OCI-LY3 (cell line): ENCODE measurements at regions not wholly inside any gene's neighbourhood (a gene's known extent, or its start where the extent isn't known, plus 50 kb on each side); places are given as distances from the start of the nearest gene placed in this dataset.
"Not testable (repeated sequence)": the region's sequence is repeated elsewhere in the genome, so short reads cannot be mapped to it uniquely, and the experiment has no call there.

Source experiments
- H2AFZ ChIP-seq: fragments of 200-600, 300-600 bp; shearing (Covaris generic); 2 replicates; pipeline ENCODE4 v1.6.0; 2014; ENCODE audit warnings: antibody characterized with exemption, low read depth, low read length
- H3K27ac ChIP-seq: fragments of 200-600, 300-600 bp; sonication (generic); 2 replicates; pipeline ENCODE4 v1.5.1; 2014; ENCODE audit warnings: mild to moderate bottlenecking, low read length, moderate library complexity, mixed read lengths
- H3K27me3 ChIP-seq: fragments of 200-600, 300-600 bp; sonication (generic); 2 replicates; pipeline ENCODE4 v1.6.1; 2014; ENCODE audit warnings: low read depth, low read length, mixed read lengths
- H3K36me3 ChIP-seq: fragments of 200-600, 300-600 bp; sonication (generic); replicated peaks from 2 replicates; pipeline ENCODE3; 2014; ENCODE audit warnings: low read depth, low read length, mixed read lengths
- H3K4me1 ChIP-seq: fragments of 300-600, 200-600 bp; sonication (generic); 2 replicates; pipeline ENCODE4 v1.6.1; 2014; ENCODE audit warnings: low read length, mixed read lengths
- H3K4me2 ChIP-seq: fragments of 200-600, 300-600 bp; sonication (generic); 2 replicates; pipeline ENCODE4 v1.6.1; 2014; ENCODE audit warnings: low read length, mixed read lengths
- H3K4me3 ChIP-seq: fragments of 300-600, 200-600 bp; sonication (generic); 2 replicates; pipeline ENCODE4 v1.5.1; 2014; ENCODE audit warnings: antibody characterized with exemption, mild to moderate bottlenecking, low read length, moderate library complexity
- H3K79me2 ChIP-seq: fragments of 300-600, 200-600 bp; shearing (Covaris generic); 2 replicates; pipeline ENCODE4 v1.6.1; 2014; ENCODE audit warnings: mild to moderate bottlenecking, low read length, mixed read lengths
- H3K9ac ChIP-seq: fragments of 300-600, 200-600 bp; shearing (Covaris generic); 2 replicates; pipeline ENCODE4 v1.6.0; 2014; ENCODE audit warnings: mild to moderate bottlenecking, low read length, moderate library complexity
- H3K9me3 ChIP-seq: fragments of 200-600, 300-600 bp; shearing (Covaris generic); 2 replicates; pipeline ENCODE4 v1.6.1; 2014; ENCODE audit warnings: low read length, mixed read lengths; ENCODE audit not compliant: insufficient read depth
- H4K20me1 ChIP-seq: fragments of 200-600, 300-600 bp; sonication (generic); 2 replicates; pipeline ENCODE4 v1.6.1; 2016; ENCODE audit warnings: low read length, mixed read lengths; ENCODE audit not compliant: insufficient read depth
- EZH2phosphoT487 ChIP-seq: fragments of 200-600 bp; shearing (Covaris generic); IDR thresholded peaks from 2 replicates; pipeline ENCODE4 v1.6.1; 2018; ENCODE audit warnings: antibody characterized with exemption, mixed run types, low read depth
- TF ChIP-seq, protein P1 (sequence below): fragments of 200-600, 300-600 bp; sonication (generic); IDR thresholded peaks from 2 replicates; pipeline ENCODE4 v1.5.1; 2014; ENCODE audit warnings: antibody characterized with exemption, low read length, low read depth

DNA sequence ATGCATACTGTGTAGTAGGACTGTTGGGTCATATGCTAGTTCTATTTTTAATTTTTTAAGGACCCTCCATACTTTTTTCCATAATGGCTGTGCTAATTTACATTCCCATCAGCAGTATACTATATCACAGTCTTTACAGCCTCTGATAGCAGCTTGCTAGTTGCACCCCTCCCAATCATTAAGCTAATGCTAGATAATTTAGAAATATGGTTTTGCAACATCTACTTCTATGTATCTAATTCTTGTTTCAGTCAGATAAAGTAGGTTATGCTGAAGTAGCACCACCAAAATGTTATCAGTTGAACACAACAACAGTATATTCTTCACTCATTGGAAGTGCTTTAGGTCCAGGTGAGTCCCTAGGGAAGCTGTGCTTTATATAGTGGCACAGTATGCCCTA lies 522.7 kb upstream of the HTR2C start:
- Histone ChIP-seq H3K4me1 (peaks cover 14% of the 10 kb centered on the region), H2AFZ (no peak overlapping the region), H3K36me3 (no peaks in the 10 kb centered on the region), H3K9ac (no peak overlapping the region), H3K79me2 (no peaks in the 10 kb centered on the region), H3K9me3 (no peaks in the 10 kb centered on the region), H3K27ac (no peak overlapping the region), H3K4me3 (no peak overlapping the region), H4K20me1 (no peaks in the 10 kb centered on the region), H3K27me3 (no peaks in the 10 kb centered on the region), H3K4me2 (no peak overlapping the region)
- TF ChIP-seq, protein P1, sequence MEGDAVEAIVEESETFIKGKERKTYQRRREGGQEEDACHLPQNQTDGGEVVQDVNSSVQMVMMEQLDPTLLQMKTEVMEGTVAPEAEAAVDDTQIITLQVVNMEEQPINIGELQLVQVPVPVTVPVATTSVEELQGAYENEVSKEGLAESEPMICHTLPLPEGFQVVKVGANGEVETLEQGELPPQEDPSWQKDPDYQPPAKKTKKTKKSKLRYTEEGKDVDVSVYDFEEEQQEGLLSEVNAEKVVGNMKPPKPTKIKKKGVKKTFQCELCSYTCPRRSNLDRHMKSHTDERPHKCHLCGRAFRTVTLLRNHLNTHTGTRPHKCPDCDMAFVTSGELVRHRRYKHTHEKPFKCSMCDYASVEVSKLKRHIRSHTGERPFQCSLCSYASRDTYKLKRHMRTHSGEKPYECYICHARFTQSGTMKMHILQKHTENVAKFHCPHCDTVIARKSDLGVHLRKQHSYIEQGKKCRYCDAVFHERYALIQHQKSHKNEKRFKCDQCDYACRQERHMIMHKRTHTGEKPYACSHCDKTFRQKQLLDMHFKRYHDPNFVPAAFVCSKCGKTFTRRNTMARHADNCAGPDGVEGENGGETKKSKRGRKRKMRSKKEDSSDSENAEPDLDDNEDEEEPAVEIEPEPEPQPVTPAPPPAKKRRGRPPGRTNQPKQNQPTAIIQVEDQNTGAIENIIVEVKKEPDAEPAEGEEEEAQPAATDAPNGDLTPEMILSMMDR, result no peak
- no peak for TF ChIP-seq EZH2phosphoT487

DNA sequence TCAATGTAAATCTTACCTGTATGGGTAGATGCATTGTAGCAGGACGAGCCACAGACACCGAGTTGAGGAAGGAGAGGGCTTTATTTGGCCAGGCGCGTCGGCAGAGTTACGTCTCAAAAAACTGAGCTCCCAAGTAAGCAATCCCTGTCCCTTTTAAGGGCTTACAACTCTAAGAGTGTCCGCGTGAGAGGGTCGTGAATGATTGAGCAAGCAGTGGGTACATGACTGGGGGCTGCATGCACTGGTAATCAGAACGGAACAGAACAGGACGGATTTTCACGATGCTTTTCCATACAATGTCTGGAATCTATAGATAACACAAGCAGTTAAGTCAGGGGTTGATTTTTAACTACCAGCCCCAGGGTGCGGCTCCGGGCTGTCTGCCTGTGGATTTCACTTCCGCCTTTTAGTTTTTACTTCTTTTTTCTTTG lies 524.9 kb upstream of the HTR2C start:
- peak overlapping the region; percentile 87 for H3K4me2 ChIP-seq
- no peaks in the 10 kb centered on the region for H3K79me2 ChIP-seq
- H3K36me3 ChIP-seq, result no peaks in the 10 kb centered on the region
- peak overlapping the region; percentile 66 for H3K27ac ChIP-seq
- peak overlapping the region; percentile 71 for H3K4me3 ChIP-seq
- no peak for TF ChIP-seq EZH2phosphoT487
- TF ChIP-seq, protein P1, result no peak
- H3K9ac ChIP-seq, result peak overlapping the region; percentile 52; the same call in 1 of the 2 replicates
- no peaks in the 10 kb centered on the region for H3K27me3 ChIP-seq
- H4K20me1 ChIP-seq, result no peaks in the 10 kb centered on the region
- no peaks in the 10 kb centered on the region for H3K9me3 ChIP-seq
- peak overlapping the region; percentile 99 for H2AFZ ChIP-seq
- H3K4me1 ChIP-seq, result peaks cover 14% of the 10 kb centered on the region

DNA sequence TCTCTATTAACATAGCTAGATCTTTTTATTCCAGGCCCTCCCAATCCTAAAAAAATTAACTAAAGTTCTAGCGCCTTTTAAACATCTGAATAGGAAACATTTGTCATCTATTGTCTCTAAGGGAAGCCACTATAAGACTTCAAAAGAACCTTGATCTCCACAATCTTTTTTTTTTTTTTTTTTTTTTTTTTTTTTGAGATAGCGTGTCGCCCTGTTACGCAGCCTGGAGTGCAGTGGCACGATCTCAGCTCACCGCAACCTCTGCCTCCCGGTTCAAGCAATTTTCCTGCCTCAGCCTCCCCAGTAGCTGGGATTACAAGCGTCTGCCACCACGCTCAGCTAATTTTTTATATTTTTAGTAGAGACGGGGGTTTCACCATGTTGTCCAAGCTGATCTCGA lies 526.5 kb upstream of the HTR2C start:
- H4K20me1 ChIP-seq, H2AFZ ChIP-seq, H3K9me3 ChIP-seq, H3K4me2 ChIP-seq, H3K79me2 ChIP-seq, H3K9ac ChIP-seq, H3K27me3 ChIP-seq, H3K4me3 ChIP-seq, H3K27ac ChIP-seq, H3K36me3 ChIP-seq: not testable (repeated sequence)
- peaks cover 14% of the 10 kb centered on the region for H3K4me1 ChIP-seq

DNA sequence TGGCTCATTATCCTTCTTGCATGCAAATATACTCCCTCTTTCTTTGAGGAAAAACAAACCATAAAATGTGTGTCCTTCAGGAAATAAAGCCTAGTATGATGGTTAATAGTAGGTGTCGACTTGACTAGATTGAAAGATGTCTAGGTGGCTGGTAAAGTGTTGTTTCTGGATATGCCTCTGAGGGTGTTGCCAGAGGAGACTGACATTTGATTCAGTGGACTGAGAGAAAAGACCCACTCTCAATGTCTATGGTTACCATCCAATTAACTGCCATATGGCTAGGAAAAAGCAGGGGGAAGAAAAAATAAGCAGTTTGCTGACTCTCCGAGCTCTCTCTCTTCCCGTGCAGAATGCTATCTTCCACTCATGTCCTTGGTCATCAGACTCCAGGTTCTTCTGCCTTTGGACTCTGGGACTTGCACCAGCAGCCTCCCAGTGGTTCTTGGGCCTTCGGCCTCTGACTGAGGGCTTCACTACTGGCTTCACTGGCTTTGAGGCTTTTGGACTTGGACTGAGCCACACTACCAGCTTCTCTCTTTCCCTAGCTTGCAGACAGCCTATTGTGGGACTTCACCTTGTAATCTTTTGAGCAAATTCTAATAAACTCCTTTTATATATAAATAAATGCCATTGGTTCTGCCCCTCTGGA lies 532.1 kb upstream of the HTR2C start:
- TF ChIP-seq, protein P1, result no peak
- no peak for TF ChIP-seq EZH2phosphoT487
- no peak overlapping the region for H3K4me2 ChIP-seq
- H3K79me2 ChIP-seq, result no peaks in the 10 kb centered on the region
- H3K9me3 ChIP-seq, result no peaks in the 10 kb centered on the region
- no peaks in the 10 kb centered on the region for H3K4me1 ChIP-seq
- no peaks in the 10 kb centered on the region for H4K20me1 ChIP-seq
- no peak overlapping the region for H3K27ac ChIP-seq
- H2AFZ ChIP-seq, result no peak overlapping the region
- no peak overlapping the region for H3K4me3 ChIP-seq
- no peaks in the 10 kb centered on the region for H3K27me3 ChIP-seq
- H3K9ac ChIP-seq, result no peak overlapping the region
- no peaks in the 10 kb centered on the region for H3K36me3 ChIP-seq
